ENCODE measurements at regions not wholly inside any gene's neighbourhood (a gene's known extent, or its start where the extent isn't known, plus 50 kb on each side); places are given as distances from the start of the nearest gene placed in this dataset.

GRCh38 chr6:56745971-56746370 is 103.3 kb upstream of the DST start:
- no peaks in the 10 kb centered on the region for H3K4me1 Mint-ChIP-seq (ENCODE audit: low read depth)
- H3K9me3 Mint-ChIP-seq, result no peaks in the 10 kb centered on the region
- H3K36me3 Mint-ChIP-seq (ENCODE audit: low read depth), result no peaks in the 10 kb centered on the region
- intact Hi-C loops (cut with micrococcal nuclease), result no loop called here
- no peak for TF ChIP-seq CTCF (IDR thresholded peaks at IDR 0.05)
- ATAC-seq, result no peak
- ChIA-PET POLR2A (no interaction called here), CTCF (interaction anchor here (0.8 to 1.3 kb wide), 2 partner anchors 18 to 26 kb away, joined by 3 read pairs; no protein-coding TSS in a partner anchor)
- no peak for DNase-seq
- no peak overlapping the region for H3K4me3 Mint-ChIP-seq
- H3K27me3 Mint-ChIP-seq, result no peaks in the 10 kb centered on the region
- H3K27ac Mint-ChIP-seq, result no peak overlapping the region

- Mint-ChIP-seq H3K36me3 (ENCODE audit: low read depth) (no peaks in the 10 kb centered on the region), H3K27ac (no peak overlapping the region), H3K4me3 (no peak overlapping the region), H3K9me3 (no peaks in the 10 kb centered on the region), H3K4me1 (ENCODE audit: low read depth) (no peaks in the 10 kb centered on the region), H3K27me3 (no peaks in the 10 kb centered on the region)
- intact Hi-C loops (cut with micrococcal nuclease), result no loop called here
- ChIA-PET POLR2A (no interaction called here), CTCF (interaction anchor here (1.3 to 1.5 kb wide), 2 partner anchors 12 to 19 kb away, joined by 3 to 4 read pairs; no protein-coding TSS in a partner anchor)
- DNase-seq (no peak), ATAC-seq (no peak)
- TF ChIP-seq CTCF (IDR thresholded peaks at IDR 0.05), result no peak
Observed at GRCh38 chr6:56745081-56745480, 102.4 kb upstream of the DST start.

GRCh38 chr6:56744528-56744927 is 101.8 kb upstream of the DST start:
- CTCF ChIA-PET, result interaction anchor here (1.5 kb wide), 1 partner anchor 13 kb away, joined by 4 read pairs; no protein-coding TSS in a partner anchor
- no peak for DNase-seq
- POLR2A ChIA-PET, result no interaction called here
- Mint-ChIP-seq H3K4me1 (ENCODE audit: low read depth) (no peaks in the 10 kb centered on the region), H3K9me3 (no peaks in the 10 kb centered on the region), H3K27ac (no peak overlapping the region), H3K4me3 (no peak overlapping the region), H3K36me3 (ENCODE audit: low read depth) (no peaks in the 10 kb centered on the region), H3K27me3 (no peaks in the 10 kb centered on the region)
- ATAC-seq, result no peak
- intact Hi-C loops (cut with micrococcal nuclease), result no loop called here
- TF ChIP-seq CTCF (IDR thresholded peaks at IDR 0.05), result no peak

- no peaks in the 10 kb centered on the region for H3K4me1 Mint-ChIP-seq (ENCODE audit: low read depth)
- intact Hi-C loops (cut with micrococcal nuclease), result no loop called here
- H3K27ac Mint-ChIP-seq, result no peak overlapping the region
- no peaks in the 10 kb centered on the region for H3K27me3 Mint-ChIP-seq
- DNase-seq, result no peak
- no peak for TF ChIP-seq CTCF (IDR thresholded peaks at IDR 0.05)
- CTCF ChIA-PET, result no interaction called here
- no peaks in the 10 kb centered on the region for H3K36me3 Mint-ChIP-seq (ENCODE audit: low read depth)
- POLR2A ChIA-PET, result no interaction called here
- no peak for ATAC-seq
- no peaks in the 10 kb centered on the region for H3K9me3 Mint-ChIP-seq
- H3K4me3 Mint-ChIP-seq, result no peak overlapping the region
Observed at GRCh38 chr6:56742122-56742791, 99.6 kb upstream of the DST start.

GRCh38 chr6:56741472-56741871 is 98.8 kb upstream of the DST start:
- ATAC-seq, result no peak
- TF ChIP-seq CTCF (IDR thresholded peaks at IDR 0.05), result no peak
- no peak for DNase-seq
- Mint-ChIP-seq H3K36me3 (ENCODE audit: low read depth) (no peaks in the 10 kb centered on the region), H3K27me3 (no peaks in the 10 kb centered on the region), H3K4me3 (no peak overlapping the region), H3K27ac (no peak overlapping the region), H3K9me3 (no peaks in the 10 kb centered on the region), H3K4me1 (ENCODE audit: low read depth) (no peaks in the 10 kb centered on the region)
- intact Hi-C loops (cut with micrococcal nuclease), result no loop called here
- POLR2A ChIA-PET, result no interaction called here
- CTCF ChIA-PET, result no interaction called here

All from activated CD8-positive, alpha-beta T cell treated with anti-CD3 and anti-CD28 coated beads for 36 hours (primary cell).